GM18505 (cell line): ENCODE measurements at regions not wholly inside any gene's neighbourhood (a gene's known extent, or its start where the extent isn't known, plus 50 kb on each side); places are given as distances from the start of the nearest gene placed in this dataset.
A peak's percentile ranks its signal among the peaks of the same experiment; 100 is the strongest.

Experiments
- ATAC-seq: cut with Tn5 transposase; IDR thresholded peaks from one replicate; pipeline ENCODE4 v1.9.1; 2021; ENCODE audit not compliant: unreplicated experiment
- POLR2A ChIP-seq: IDR thresholded peaks from 4 replicates; pipeline ENCODE4 v1.6.1; 2011; ENCODE audit warnings: borderline replicate concordance; ENCODE audit not compliant: insufficient read depth, insufficient read length; ENCODE audit errors: extremely low read depth

- TF ChIP-seq POLR2A, result no peak
- ATAC-seq, result no peak
These were observed 878.4 kb upstream of the GJE1 start for GRCh38 chr6:141254336-141254735.

- no peak for TF ChIP-seq POLR2A
- no peak for ATAC-seq
These were observed 879.7 kb upstream of the GJE1 start for GRCh38 chr6:141252828-141253608.

- no peak for ATAC-seq
- no peak for TF ChIP-seq POLR2A
These were observed 881.4 kb upstream of the GJE1 start for GRCh38 chr6:141251286-141251685.

- no peak for TF ChIP-seq POLR2A
- peak; percentile 60 for ATAC-seq
These were observed 884.5 kb upstream of the GJE1 start for GRCh38 chr6:141248021-141248799.

- TF ChIP-seq POLR2A, result no peak
- no peak for ATAC-seq
These were observed 888.4 kb upstream of the GJE1 start for GRCh38 chr6:141244366-141244765.

- no peak for ATAC-seq
- TF ChIP-seq POLR2A, result no peak
These were observed 889.8 kb upstream of the GJE1 start for GRCh38 chr6:141242957-141243356.

GRCh38 chr6:141229296-141229695, 903.4 kb upstream of the GJE1 start:
- TF ChIP-seq POLR2A, result no peak
- ATAC-seq, result no peak

- no peak for ATAC-seq
- TF ChIP-seq POLR2A, result no peak
These were observed 914.1 kb upstream of the GJE1 start for GRCh38 chr6:141218583-141218982.

GRCh38 chr6:141216726-141217125, 916.0 kb upstream of the GJE1 start:
- ATAC-seq, result no peak
- TF ChIP-seq POLR2A, result no peak

GRCh38 chr6:141212296-141212695, 920.4 kb upstream of the GJE1 start:
- TF ChIP-seq POLR2A, result no peak
- no peak for ATAC-seq

GRCh38 chr6:141211845-141212244, 920.9 kb upstream of the GJE1 start:
- no peak for TF ChIP-seq POLR2A
- no peak for ATAC-seq

GRCh38 chr6:141210901-141211300, 921.8 kb upstream of the GJE1 start:
- ATAC-seq, result no peak

GRCh38 chr6:141209890-141210289, 922.8 kb upstream of the GJE1 start:
- no peak for TF ChIP-seq POLR2A
- ATAC-seq, result no peak

More at GRCh38 chr6:141210901-141211300, 921.8 kb upstream of the GJE1 start:
- no peak for TF ChIP-seq POLR2A

GRCh38 chr6:141208101-141208500, 924.6 kb upstream of the GJE1 start:
- ATAC-seq, result no peak
- no peak for TF ChIP-seq POLR2A
